A549 (cell line): ENCODE measurements at regions not wholly inside any gene's neighbourhood (a gene's known extent, or its start where the extent isn't known, plus 50 kb on each side); places are given as distances from the start of the nearest gene placed in this dataset.

Experiments
- EHMT2 ChIP-seq: fragments of 200-600 bp; sonication (generic); IDR thresholded peaks from 2 replicates; pipeline ENCODE4 v1.6.1; 2016; ENCODE audit warnings: antibody characterized with exemption, low read depth, mild to moderate bottlenecking, moderate library complexity
- EP300 ChIP-seq, 2 experiments: fragments of >200 bp; sonication (Bioruptor Twin); formaldehyde crosslinking; IDR thresholded peaks; 2 replicates in 1 of 2; 3 replicates in 1 of 2; pipeline ENCODE4 v1.6.1; 2016 to 2017
- MYC ChIP-seq: IDR thresholded peaks from 2 replicates; pipeline ENCODE4 v1.6.1; 2012; ENCODE audit warnings: mild to moderate bottlenecking, inconsistent platforms, low read length, improper control_type of control experiment, borderline replicate concordance
- NFE2L2 ChIP-seq: fragments of 150-350 bp; conservative IDR thresholded peaks from 2 replicates; pipeline ENCODE4 v1.6.1; 2014; ENCODE audit warnings: low read length
- POLR2A ChIP-seq: IDR thresholded peaks from 2 replicates; pipeline ENCODE4 v1.6.1; 2012; ENCODE audit warnings: mild to moderate bottlenecking, low read length
- RCOR1 ChIP-seq: fragments of 150-350 bp; IDR thresholded peaks from 2 replicates; pipeline ENCODE4 v1.6.1; 2014; ENCODE audit warnings: antibody characterized with exemption, low read length, low read depth
- TP53 ChIP-seq: fragments of 250-450 bp; sonication (Bioruptor Pico); IDR thresholded peaks from 2 replicates; pipeline ENCODE4 v1.5.0; 2021; ENCODE audit warnings: mild to moderate bottlenecking, moderate library complexity
- TF ChIP-seq, protein P1 (sequence below): fragments of >200 bp; sonication (Bioruptor Twin); formaldehyde crosslinking; IDR thresholded peaks from 3 replicates; pipeline ENCODE4 v1.5.1; 2016

DNA sequence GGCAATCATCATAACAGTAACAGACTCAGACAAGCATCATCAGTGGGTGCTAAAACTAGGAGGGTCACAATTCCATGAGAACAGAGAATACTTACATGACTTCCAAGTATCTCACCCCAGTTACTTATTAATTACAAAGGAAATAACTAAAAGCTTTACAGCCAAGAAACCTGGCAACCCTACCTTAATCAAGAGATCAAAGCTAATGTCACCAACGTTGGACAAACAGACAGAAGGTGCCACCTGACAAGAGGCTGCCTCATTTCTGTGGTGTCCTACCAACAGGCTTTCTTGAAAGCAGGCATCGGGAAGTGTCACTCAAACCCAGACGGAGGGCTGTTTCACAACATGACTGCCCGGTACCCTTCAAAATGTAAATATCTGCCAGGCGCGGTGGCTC is 84.6 kb downstream of the RMI2 start:
- TF ChIP-seq, protein P1, sequence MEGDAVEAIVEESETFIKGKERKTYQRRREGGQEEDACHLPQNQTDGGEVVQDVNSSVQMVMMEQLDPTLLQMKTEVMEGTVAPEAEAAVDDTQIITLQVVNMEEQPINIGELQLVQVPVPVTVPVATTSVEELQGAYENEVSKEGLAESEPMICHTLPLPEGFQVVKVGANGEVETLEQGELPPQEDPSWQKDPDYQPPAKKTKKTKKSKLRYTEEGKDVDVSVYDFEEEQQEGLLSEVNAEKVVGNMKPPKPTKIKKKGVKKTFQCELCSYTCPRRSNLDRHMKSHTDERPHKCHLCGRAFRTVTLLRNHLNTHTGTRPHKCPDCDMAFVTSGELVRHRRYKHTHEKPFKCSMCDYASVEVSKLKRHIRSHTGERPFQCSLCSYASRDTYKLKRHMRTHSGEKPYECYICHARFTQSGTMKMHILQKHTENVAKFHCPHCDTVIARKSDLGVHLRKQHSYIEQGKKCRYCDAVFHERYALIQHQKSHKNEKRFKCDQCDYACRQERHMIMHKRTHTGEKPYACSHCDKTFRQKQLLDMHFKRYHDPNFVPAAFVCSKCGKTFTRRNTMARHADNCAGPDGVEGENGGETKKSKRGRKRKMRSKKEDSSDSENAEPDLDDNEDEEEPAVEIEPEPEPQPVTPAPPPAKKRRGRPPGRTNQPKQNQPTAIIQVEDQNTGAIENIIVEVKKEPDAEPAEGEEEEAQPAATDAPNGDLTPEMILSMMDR = no peak
- TF ChIP-seq TP53 (CRISPR knock-in tag) (no peak), RCOR1 (no peak), MYC (no peak), EHMT2 (no peak), POLR2A (no peak), EP300 (IDR thresholded peaks at IDR 0.05) (no peak), NFE2L2 (no peak)
